Panc1 (cell line): ENCODE measurements at regions not wholly inside any gene's neighbourhood (a gene's known extent, or its start where the extent isn't known, plus 50 kb on each side); places are given as distances from the start of the nearest gene placed in this dataset.

Experiments used
- POLR2AphosphoS5 ChIP-seq: IDR thresholded peaks from 2 replicates; pipeline ENCODE4 v1.6.1; 2012; ENCODE audit warnings: mild to moderate bottlenecking, low read depth, low read length, moderate library complexity
- REST ChIP-seq, 2 experiments: IDR thresholded peaks; 2 replicates each; pipeline ENCODE4 v1.6.1; 2011 to 2012; ENCODE audit warnings: low read depth in 2 of 2, control low read depth in 1 of 2, low read length in 1 of 2, mild to moderate bottlenecking in 1 of 2, moderate library complexity in 1 of 2; ENCODE audit not compliant: insufficient read depth in 1 of 2
- TF ChIP-seq, protein P1 (sequence below): fragments of 450-650 bp; IDR thresholded peaks from 2 replicates; pipeline ENCODE4 v1.5.1; 2017; ENCODE audit warnings: mild to moderate bottlenecking

DNA sequence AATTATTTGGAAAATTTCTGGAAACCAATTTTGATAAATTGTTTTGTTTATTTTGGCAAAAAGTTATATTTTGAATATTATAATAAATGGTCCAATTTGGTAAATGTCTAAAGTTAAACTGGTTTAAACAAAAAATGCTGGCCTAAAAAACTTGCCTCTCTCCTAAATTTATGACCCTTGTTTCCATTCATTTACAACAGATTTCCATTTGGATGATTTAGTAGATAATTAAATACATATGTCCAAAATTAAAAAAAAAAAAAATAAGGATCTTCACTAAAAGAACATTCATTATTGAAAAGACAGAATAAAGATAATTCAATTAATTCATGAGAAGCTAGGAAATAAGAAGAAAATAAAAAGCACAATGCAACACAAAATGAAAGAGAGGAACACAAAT lies 449.5 kb downstream of the SPRY1 start:
- TF ChIP-seq, protein P1, sequence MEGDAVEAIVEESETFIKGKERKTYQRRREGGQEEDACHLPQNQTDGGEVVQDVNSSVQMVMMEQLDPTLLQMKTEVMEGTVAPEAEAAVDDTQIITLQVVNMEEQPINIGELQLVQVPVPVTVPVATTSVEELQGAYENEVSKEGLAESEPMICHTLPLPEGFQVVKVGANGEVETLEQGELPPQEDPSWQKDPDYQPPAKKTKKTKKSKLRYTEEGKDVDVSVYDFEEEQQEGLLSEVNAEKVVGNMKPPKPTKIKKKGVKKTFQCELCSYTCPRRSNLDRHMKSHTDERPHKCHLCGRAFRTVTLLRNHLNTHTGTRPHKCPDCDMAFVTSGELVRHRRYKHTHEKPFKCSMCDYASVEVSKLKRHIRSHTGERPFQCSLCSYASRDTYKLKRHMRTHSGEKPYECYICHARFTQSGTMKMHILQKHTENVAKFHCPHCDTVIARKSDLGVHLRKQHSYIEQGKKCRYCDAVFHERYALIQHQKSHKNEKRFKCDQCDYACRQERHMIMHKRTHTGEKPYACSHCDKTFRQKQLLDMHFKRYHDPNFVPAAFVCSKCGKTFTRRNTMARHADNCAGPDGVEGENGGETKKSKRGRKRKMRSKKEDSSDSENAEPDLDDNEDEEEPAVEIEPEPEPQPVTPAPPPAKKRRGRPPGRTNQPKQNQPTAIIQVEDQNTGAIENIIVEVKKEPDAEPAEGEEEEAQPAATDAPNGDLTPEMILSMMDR, result no peak
- no peak for TF ChIP-seq POLR2AphosphoS5
- no peak for TF ChIP-seq REST (IDR thresholded peaks at IDR 0.05; ENCODE audit: insufficient read depth in 1 of 2, low read depth in 2 of 2, low read length in 1 of 2)
